Activated CD4-positive, alpha-beta memory T cell treated with anti-CD3 and anti-CD28 coated beads for 36 hours (primary cell): ENCODE measurements at regions not wholly inside any gene's neighbourhood (a gene's known extent, or its start where the extent isn't known, plus 50 kb on each side); places are given as distances from the start of the nearest gene placed in this dataset.

Source experiments
- CTCF ChIA-PET: fragments of 350-600 bp; sonication (Branson Sonifier 250); formaldehyde crosslinking; loops from one replicate; lab custom pipeline; 2021; ENCODE audit warnings: antibody characterized with exemption, inconsistent platforms; lab: Charles Lee
- POLR2A ChIA-PET: fragments of 350-600 bp; sonication (Branson Sonifier 250); formaldehyde crosslinking; loops from one replicate; lab custom pipeline; 2021; ENCODE audit warnings: antibody characterized with exemption; lab: Charles Lee
- DNase-seq: peaks from one replicate; pipeline ENCODE4 v3.0.0-alpha.2; 2020
- H3K27ac Mint-ChIP-seq: one replicate; pipeline ENCODE4 v1.8.0; 2021; ENCODE audit warnings: mixed read lengths
- H3K27me3 Mint-ChIP-seq: one replicate; pipeline ENCODE4 v1.8.0; 2021; ENCODE audit warnings: mixed read lengths
- H3K36me3 Mint-ChIP-seq: one replicate; pipeline ENCODE4 v1.8.0; 2021; ENCODE audit warnings: mixed read lengths
- H3K4me1 Mint-ChIP-seq: one replicate; pipeline ENCODE4 v1.8.0; 2021; ENCODE audit warnings: low read depth, mixed read lengths
- H3K4me3 Mint-ChIP-seq: one replicate; pipeline ENCODE4 v1.8.0; 2021; ENCODE audit warnings: mild to moderate bottlenecking, mixed read lengths
- H3K9me3 Mint-ChIP-seq: one replicate; pipeline ENCODE4 v1.8.0; 2021; ENCODE audit warnings: mixed read lengths
- intact Hi-C: fragments of 100-400 bp; cut with micrococcal nuclease; formaldehyde crosslinking; loops from one replicate; pipeline ENCODE4 v1.15.1; 2023

DNA sequence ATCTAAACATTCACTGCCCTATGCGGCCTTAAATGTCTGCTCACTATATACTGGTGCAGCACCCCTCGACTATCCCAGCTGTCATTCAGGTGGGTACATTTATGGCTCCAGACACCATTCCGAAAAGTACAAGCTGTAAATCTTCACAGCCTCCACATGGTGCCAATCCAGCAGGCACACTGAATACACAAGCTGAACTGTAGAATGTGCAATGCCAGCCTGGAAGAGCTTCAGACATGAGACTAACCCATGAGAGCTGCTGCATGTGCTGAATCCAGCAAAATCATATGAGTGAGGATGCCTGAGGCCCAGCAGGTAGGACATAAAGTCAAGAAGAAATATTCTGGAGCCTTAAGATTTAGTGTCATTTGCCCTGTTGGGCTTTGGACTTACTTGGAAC, 483.8 kb upstream of the GRIA1 start:
- H3K9me3 Mint-ChIP-seq: peaks cover 26% of the 10 kb centered on the region
- H3K36me3 Mint-ChIP-seq: no peaks in the 10 kb centered on the region
- ChIA-PET POLR2A (no interaction called here), CTCF (no interaction called here)
- H3K4me1 Mint-ChIP-seq: no peaks in the 10 kb centered on the region
- no peak overlapping the region for H3K4me3 Mint-ChIP-seq
- DNase-seq: no peak
- H3K27ac Mint-ChIP-seq: no peak overlapping the region
- intact Hi-C loops: no loop called here
- no peaks in the 10 kb centered on the region for H3K27me3 Mint-ChIP-seq

DNA sequence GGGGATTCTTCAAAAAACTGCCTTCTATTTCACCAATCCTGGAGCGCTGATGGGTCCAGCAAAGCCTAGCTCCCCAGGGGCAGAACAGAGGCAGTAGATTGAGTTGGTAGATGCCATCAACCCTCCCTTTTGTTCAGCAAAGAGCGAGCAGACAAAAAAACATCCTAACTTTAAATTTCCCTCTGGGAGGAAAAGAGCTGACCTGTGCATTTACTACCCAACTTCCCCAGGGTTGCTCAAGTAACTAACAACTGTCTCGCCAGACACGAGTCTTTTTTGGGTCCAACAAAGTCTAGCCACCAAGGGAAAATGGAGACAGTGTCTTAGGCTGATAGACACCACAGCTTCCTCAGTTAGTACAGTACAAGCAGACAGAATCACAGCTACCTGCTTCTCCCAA, 476.3 kb upstream of the GRIA1 start:
- Mint-ChIP-seq H3K9me3 (peaks cover 17% of the 10 kb centered on the region), H3K36me3 (no peaks in the 10 kb centered on the region), H3K4me1 (no peaks in the 10 kb centered on the region), H3K4me3 (no peak overlapping the region), H3K27ac (no peak overlapping the region), H3K27me3 (no peaks in the 10 kb centered on the region)
- no peak for DNase-seq
- CTCF ChIA-PET: no interaction called here
- intact Hi-C loops: no loop called here
- POLR2A ChIA-PET: no interaction called here

DNA sequence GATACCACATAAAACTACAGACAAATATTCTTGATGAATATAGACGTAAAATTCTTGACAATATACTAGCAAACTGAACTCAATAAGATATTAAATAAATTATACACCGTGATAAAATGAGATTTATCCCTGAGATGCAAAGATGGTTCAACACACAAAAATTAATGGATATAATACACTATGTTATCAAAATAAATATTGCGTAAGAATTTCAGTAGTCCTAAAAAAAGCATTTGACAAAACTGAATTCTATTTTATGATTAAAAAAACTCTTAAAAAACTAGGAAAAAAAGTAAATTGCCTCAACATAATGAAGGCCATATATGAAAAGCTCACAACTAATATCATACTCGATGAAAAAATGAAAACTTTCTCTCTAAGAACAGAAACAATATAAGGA, 472.3 kb upstream of the GRIA1 start:
- no peaks in the 10 kb centered on the region for H3K36me3 Mint-ChIP-seq
- no peak overlapping the region for H3K27ac Mint-ChIP-seq
- intact Hi-C loops: no loop called here
- ChIA-PET CTCF (no interaction called here), POLR2A (no interaction called here)
- H3K4me1 Mint-ChIP-seq: no peaks in the 10 kb centered on the region
- DNase-seq: no peak
- no peak overlapping the region for H3K4me3 Mint-ChIP-seq
- peaks cover 29% of the 10 kb centered on the region for H3K9me3 Mint-ChIP-seq
- no peaks in the 10 kb centered on the region for H3K27me3 Mint-ChIP-seq

DNA sequence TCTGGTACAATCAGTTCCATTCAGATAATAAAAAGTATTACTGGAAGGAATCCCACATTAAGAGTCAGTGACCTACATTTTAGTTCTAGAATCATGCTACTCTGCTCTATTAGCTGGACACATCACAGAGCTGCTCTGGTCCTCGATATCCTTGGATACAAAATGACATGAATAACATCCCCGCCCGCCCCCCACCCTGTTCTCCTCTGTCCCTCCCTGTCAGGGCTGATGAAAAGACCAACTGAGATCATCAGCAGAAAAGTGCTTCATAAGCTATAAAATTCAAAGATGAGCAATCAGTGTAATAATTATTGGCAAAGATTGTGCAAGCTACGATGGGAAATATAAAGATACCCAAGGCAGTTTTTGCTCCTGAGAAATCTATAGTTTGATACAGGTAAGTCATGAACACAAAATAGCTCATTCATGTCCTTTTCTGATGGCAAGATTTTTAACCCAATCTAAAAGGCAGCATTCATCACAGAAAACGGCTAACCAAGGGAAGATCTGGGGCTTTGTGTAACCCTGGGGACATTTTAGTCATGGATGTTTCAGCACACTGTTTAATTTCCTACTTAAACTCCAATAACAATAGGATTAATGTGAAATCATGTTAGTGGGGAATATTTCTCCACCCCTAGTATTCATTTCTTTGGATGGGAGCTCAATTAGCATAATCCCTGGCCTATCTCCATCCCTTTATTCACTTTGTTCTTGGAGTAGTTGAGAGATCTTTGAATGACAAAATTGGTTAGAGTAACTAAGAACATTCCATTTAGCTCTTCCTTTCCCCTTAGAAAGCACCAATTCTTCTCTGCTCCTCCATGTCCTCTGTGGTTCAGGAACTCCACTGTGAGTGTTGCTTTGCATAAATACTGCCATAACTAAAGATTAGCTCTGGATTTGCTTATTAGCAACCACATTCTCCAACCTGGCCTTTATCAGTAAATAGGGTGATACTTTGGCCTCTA, 459.4 kb upstream of the GRIA1 start:
- Mint-ChIP-seq H3K36me3 (no peaks in the 10 kb centered on the region), H3K27ac (no peak overlapping the region), H3K27me3 (no peaks in the 10 kb centered on the region), H3K9me3 (peaks cover 12% of the 10 kb centered on the region), H3K4me1 (no peaks in the 10 kb centered on the region), H3K4me3 (no peak overlapping the region)
- no peak for DNase-seq
- ChIA-PET CTCF (no interaction called here), POLR2A (no interaction called here)
- intact Hi-C loops: no loop called here

DNA sequence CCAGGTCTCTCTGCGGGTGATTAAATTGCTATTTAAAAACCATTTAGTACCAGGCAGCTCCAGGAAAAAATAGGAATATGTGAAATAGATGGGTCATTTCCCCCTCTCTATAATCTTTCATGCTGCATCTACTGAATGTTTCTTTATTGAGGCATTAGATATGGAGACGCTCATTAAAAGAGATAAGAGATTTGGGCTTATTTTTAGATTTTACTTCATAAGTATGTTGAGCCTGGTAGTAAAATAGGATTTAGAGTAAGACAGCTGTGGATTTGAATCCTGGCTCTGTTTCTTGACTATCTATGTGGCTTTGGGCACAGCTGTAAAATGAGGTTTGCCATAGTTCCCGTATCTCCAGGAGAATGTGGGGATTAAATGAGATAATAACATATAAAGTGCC, 451.0 kb upstream of the GRIA1 start:
- Mint-ChIP-seq H3K4me1 (no peaks in the 10 kb centered on the region), H3K27ac (no peak overlapping the region), H3K36me3 (no peaks in the 10 kb centered on the region), H3K9me3 (peaks cover 12% of the 10 kb centered on the region), H3K27me3 (no peaks in the 10 kb centered on the region), H3K4me3 (no peak overlapping the region)
- DNase-seq: no peak
- intact Hi-C loops: no loop called here
- ChIA-PET POLR2A (no interaction called here), CTCF (no interaction called here)

DNA sequence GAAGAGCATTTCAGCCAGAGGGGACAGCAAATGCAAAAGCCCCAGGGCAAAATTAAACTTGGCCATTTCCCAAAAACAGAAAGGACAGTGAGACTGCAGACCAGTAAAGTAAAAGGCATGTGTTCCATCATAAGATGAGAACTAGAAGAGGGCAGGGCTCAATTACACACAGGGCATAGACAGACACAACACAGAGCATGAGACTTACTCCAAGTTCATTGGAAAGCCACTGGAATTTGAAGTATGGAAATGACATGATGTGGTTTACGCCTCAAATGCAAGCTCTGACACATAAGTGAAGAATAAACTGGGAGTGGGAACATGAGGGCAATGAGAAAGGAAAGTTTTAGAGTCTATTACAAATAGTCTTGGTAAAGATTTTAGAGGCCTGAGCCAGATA, 446.6 kb upstream of the GRIA1 start:
- Mint-ChIP-seq H3K27me3 (no peaks in the 10 kb centered on the region), H3K9me3 (peaks cover 12% of the 10 kb centered on the region), H3K4me3 (no peak overlapping the region), H3K4me1 (no peaks in the 10 kb centered on the region), H3K27ac (no peak overlapping the region), H3K36me3 (no peaks in the 10 kb centered on the region)
- POLR2A ChIA-PET: no interaction called here
- intact Hi-C loops: no loop called here
- DNase-seq: no peak
- CTCF ChIA-PET: no interaction called here

DNA sequence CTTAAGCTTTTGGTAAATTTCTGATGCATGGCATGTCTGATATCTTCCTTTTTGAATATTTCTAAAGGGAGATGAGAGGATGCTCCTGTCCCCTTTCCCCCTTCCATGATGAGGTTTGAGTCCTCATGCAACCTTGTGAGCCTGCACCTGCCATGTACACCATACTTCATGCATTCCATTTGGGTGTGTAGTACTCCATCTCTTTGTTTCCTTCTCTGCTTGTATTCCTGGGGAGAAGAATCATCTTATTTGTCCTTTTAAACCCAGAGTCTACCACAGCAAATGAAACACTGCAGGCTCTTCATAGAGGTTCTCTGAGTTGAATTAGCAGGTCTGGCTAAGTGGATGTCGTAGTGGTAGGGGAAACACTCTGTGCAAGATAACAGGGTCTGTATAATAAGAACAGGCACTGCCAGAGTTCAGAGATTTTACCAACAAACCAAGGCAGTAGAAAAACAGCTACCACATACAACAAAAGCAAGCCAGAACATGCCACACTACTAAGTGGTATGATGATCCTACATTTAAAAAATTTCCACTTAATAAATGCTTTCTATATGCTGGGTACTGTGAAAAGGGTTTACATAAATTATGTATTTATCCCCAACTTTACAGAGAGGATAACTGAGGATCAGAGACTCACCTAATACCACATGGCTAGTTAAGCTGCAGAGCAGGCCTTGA, 439.8 kb upstream of the GRIA1 start:
- ChIA-PET CTCF (no interaction called here), POLR2A (no interaction called here)
- no peaks in the 10 kb centered on the region for H3K27me3 Mint-ChIP-seq
- H3K27ac Mint-ChIP-seq: no peak overlapping the region
- no peaks in the 10 kb centered on the region for H3K4me1 Mint-ChIP-seq
- intact Hi-C loops: no loop called here
- no peak overlapping the region for H3K4me3 Mint-ChIP-seq
- no peaks in the 10 kb centered on the region for H3K36me3 Mint-ChIP-seq
- no peaks in the 10 kb centered on the region for H3K9me3 Mint-ChIP-seq
- no peak for DNase-seq

DNA sequence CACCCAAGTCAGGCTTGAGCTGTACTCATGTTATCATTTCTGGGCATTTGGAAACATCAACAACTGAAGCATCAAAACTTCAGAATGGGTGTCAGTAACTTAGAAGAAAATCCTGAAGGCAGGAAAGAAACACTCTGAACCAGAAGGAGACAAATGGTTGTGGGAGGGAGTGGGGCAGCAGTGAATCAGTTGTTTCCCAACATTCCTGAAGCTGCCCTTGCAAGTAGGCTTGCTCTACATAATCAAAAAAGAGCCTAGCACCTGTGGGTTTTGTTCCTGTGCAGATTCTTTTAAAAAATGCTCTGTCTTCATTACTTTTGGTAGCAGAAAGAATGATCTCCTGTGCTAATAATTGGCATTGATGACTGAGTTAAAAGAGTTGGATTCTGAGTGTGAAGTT, 424.2 kb upstream of the GRIA1 start:
- ChIA-PET POLR2A (no interaction called here), CTCF (no interaction called here)
- DNase-seq: no peak
- no peaks in the 10 kb centered on the region for H3K27me3 Mint-ChIP-seq
- peaks cover 5% of the 10 kb centered on the region for H3K9me3 Mint-ChIP-seq
- intact Hi-C loops: no loop called here
- H3K36me3 Mint-ChIP-seq: no peaks in the 10 kb centered on the region
- no peaks in the 10 kb centered on the region for H3K4me1 Mint-ChIP-seq
- no peak overlapping the region for H3K4me3 Mint-ChIP-seq
- no peak overlapping the region for H3K27ac Mint-ChIP-seq

DNA sequence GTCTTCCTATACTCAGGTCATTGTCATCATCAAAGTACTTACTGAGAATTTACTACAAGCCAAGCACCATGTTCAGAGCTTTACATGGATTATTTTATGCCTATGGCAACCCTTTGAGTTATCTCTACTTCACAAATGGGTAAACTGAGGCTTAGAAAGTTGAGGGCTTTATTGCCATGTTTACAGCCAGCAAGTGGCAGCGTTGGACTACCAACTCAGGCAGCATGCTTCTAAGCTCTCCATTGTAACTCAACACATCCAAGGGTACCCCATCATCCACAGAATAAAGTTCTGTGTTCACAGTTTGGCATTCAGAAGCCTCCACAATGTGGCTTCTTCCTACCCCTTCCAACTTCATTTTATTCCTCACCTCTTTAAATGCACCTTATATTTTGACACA, 422.6 kb upstream of the GRIA1 start:
- no peak overlapping the region for H3K4me3 Mint-ChIP-seq
- no peaks in the 10 kb centered on the region for H3K4me1 Mint-ChIP-seq
- intact Hi-C loops: no loop called here
- POLR2A ChIA-PET: no interaction called here
- no peaks in the 10 kb centered on the region for H3K36me3 Mint-ChIP-seq
- DNase-seq: no peak
- CTCF ChIA-PET: no interaction called here
- H3K27ac Mint-ChIP-seq: no peak overlapping the region
- no peaks in the 10 kb centered on the region for H3K27me3 Mint-ChIP-seq
- H3K9me3 Mint-ChIP-seq: peaks cover 5% of the 10 kb centered on the region

DNA sequence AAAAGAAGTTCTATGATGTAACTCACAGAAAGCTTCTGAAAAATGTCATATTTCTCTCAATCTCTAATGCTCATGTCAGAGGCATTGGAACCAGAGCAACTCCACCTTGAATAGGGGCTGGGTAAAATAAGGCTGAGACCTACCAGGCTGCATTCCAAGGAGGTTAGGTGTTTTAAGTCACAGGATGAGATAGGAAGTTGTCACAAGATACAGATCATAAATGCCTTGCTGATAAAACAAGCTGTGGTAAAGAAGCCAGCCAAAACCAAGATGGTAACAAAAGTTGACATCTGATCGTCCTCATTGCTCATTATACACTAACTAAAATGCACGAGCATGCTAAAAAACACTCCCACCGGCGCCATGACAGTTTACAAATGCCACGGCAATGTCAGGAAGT, 411.1 kb upstream of the GRIA1 start:
- H3K27me3 Mint-ChIP-seq: no peaks in the 10 kb centered on the region
- H3K27ac Mint-ChIP-seq: no peak overlapping the region
- intact Hi-C loops: no loop called here
- no peak overlapping the region for H3K4me3 Mint-ChIP-seq
- no peak for DNase-seq
- CTCF ChIA-PET: no interaction called here
- POLR2A ChIA-PET: no interaction called here
- no peaks in the 10 kb centered on the region for H3K36me3 Mint-ChIP-seq
- no peaks in the 10 kb centered on the region for H3K4me1 Mint-ChIP-seq
- peaks cover 7% of the 10 kb centered on the region for H3K9me3 Mint-ChIP-seq

DNA sequence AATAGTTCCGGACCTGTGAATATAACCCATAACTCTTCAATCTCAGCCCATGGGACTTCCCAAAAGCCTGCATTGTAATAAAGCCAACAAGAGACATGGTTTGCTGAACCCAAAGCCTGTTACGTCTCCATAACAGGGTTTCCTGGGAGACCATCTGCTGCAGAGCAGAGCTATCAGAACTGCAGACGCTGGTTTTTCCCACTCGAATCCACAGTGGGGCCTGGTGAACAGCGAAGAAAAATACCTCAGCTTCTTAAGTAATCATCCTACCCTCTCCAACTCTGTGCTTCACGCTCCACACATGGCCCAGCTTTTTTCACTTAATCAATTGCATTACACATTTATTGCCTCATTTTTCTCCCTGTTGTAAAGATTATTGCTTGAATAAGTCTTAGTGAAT, 409.5 kb upstream of the GRIA1 start:
- POLR2A ChIA-PET: no interaction called here
- Mint-ChIP-seq H3K27ac (no peak overlapping the region), H3K4me1 (no peaks in the 10 kb centered on the region), H3K36me3 (no peaks in the 10 kb centered on the region), H3K4me3 (no peak overlapping the region), H3K9me3 (peaks cover 7% of the 10 kb centered on the region), H3K27me3 (no peaks in the 10 kb centered on the region)
- DNase-seq: no peak
- intact Hi-C loops: no loop called here
- CTCF ChIA-PET: no interaction called here

DNA sequence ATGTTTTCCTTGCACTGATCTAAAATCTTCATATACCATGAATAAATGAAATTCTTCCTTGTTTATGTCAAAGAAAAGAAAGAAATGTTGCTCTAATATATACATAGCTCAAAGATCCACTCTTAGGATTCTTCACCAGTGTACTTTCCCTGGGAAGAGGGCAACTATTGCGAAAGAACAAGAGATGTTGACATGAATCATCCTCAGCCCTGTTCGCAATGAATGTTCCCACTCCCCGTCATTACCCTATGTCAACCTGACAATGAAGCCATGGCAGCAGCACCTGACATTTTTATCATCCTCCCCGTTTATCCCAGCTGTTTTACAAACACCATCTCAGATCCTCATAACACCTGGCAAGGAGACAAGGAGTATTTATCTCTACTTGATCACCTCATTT, 409.1 kb upstream of the GRIA1 start:
- no peaks in the 10 kb centered on the region for H3K36me3 Mint-ChIP-seq
- H3K9me3 Mint-ChIP-seq: peaks cover 7% of the 10 kb centered on the region

DNA sequence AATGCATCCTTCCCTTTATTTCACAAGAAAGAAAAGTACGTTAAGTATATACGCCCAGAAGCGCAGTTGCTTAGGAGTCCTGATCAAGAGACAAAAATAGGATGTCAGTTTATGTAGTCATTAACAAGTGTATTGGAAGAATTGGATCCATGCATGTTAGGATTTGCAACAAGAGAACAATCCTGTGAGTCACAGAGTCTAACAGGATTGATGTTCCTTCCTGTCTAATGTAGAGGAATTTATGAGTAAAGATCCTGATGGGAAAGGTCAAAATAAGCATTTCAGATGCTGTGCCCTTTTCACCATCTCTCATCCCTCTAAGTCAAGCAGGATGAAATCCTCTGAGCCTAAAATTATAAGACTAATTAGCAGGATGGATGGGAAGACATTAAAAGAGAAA, 406.0 kb upstream of the GRIA1 start:
- H3K4me3 Mint-ChIP-seq: no peak overlapping the region
- ChIA-PET CTCF (no interaction called here), POLR2A (no interaction called here)
- no peaks in the 10 kb centered on the region for H3K27me3 Mint-ChIP-seq
- no peak for DNase-seq
- no peaks in the 10 kb centered on the region for H3K4me1 Mint-ChIP-seq
- no peaks in the 10 kb centered on the region for H3K9me3 Mint-ChIP-seq
- no peaks in the 10 kb centered on the region for H3K36me3 Mint-ChIP-seq
- no peak overlapping the region for H3K27ac Mint-ChIP-seq
- intact Hi-C loops: no loop called here

More for the DNA sequence above, 409.1 kb upstream of the GRIA1 start:
- Mint-ChIP-seq H3K4me3 (no peak overlapping the region), H3K4me1 (no peaks in the 10 kb centered on the region), H3K27ac (no peak overlapping the region), H3K27me3 (no peaks in the 10 kb centered on the region)
- POLR2A ChIA-PET: no interaction called here
- intact Hi-C loops: no loop called here
- no peak for DNase-seq
- CTCF ChIA-PET: no interaction called here
